ENCODE measurements at regions not wholly inside any gene's neighbourhood (a gene's known extent, or its start where the extent isn't known, plus 50 kb on each side); places are given as distances from the start of the nearest gene placed in this dataset.

DNA sequence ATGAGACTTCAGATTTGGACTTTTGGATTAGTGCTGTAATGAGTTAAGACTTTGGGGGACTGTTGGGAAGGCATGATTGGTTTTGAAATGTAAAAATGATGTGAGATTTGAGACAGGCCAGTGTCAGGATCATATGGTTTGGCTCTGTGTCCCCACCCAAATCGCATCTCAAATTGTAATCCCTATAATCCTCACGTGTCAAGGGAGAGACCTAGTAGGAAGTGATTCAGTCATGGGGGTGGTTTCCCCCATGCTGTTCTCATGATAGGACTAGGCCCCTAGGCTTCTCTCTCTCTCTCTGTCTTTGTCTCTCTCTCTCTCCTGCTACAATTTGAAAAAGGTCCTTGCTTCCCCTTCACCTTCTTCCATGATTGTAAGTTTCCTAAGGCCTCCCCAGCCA, 473.3 kb upstream of the CD180 start:
- Histone ChIP-seq H3K4ac (ENCODE audit: low read depth, low read length) (no peak overlapping the region), H2BK12ac (ENCODE audit: low read length) (no peak overlapping the region), H3K9ac (ENCODE audit: low read length) (no peak overlapping the region), H2BK120ac (ENCODE audit: insufficient read depth, low read length, poor library complexity) (no peak overlapping the region), H4K12ac (ENCODE audit: low read depth, low read length) (no peak overlapping the region), H3K18ac (ENCODE audit: low read length) (no peak overlapping the region), H3K4me1 (ENCODE audit: control insufficient read depth in 1 of 2, insufficient read depth in 2 of 2, low read length in 2 of 2) (no peaks in the 10 kb centered on the region), H3K79me1 (ENCODE audit: low read length) (no peaks in the 10 kb centered on the region), H2AK5ac (ENCODE audit: low read length) (no peak overlapping the region), H3K14ac (ENCODE audit: low read length) (no peak overlapping the region), H3K79me2 (ENCODE audit: control insufficient read depth, insufficient read depth, low read length, poor library complexity) (no peaks in the 10 kb centered on the region), H3K27me3 (ENCODE audit: insufficient read depth, low read length) (no peaks in the 10 kb centered on the region), H3K27ac (ENCODE audit: low read depth, low read length) (no peak overlapping the region), H3K4me3 (ENCODE audit: low read depth, low read length) (no peak overlapping the region), H3K23ac (ENCODE audit: low read length) (no peak overlapping the region), H4K8ac (ENCODE audit: low read depth, low read length) (no peak overlapping the region), H2BK5ac (ENCODE audit: low read depth, low read length, poor library complexity) (no peak overlapping the region), H4K91ac (ENCODE audit: low read depth, low read length) (no peak overlapping the region), H3K36me3 (ENCODE audit: control insufficient read depth in 1 of 2, insufficient read depth in 2 of 2, low read length in 2 of 2) (no peaks in the 10 kb centered on the region), H2AFZ (ENCODE audit: insufficient read depth, low read length, poor library complexity) (no peak overlapping the region), H3K9me3 (ENCODE audit: insufficient read depth, low read depth, low read length) (peaks cover 7% of the 10 kb centered on the region), H3K4me2 (ENCODE audit: low read length) (no peak overlapping the region)
- DNase-seq = no peak
- WGBS (ENCODE audit: extremely low coverage, insufficient coverage, insufficient read length) = no CpG with 5 or more reads among the region's 2 CpGs

GRCh38 chr5:67660149-67660548, 463.6 kb upstream of the CD180 start:
- WGBS (ENCODE audit: extremely low coverage, insufficient coverage, insufficient read length) = no CpG with 5 or more reads among the region's 3 CpGs
- H3K36me3 ChIP-seq (ENCODE audit: control insufficient read depth in 1 of 2, insufficient read depth in 2 of 2, low read length in 2 of 2) = no peaks in the 10 kb centered on the region

DNA sequence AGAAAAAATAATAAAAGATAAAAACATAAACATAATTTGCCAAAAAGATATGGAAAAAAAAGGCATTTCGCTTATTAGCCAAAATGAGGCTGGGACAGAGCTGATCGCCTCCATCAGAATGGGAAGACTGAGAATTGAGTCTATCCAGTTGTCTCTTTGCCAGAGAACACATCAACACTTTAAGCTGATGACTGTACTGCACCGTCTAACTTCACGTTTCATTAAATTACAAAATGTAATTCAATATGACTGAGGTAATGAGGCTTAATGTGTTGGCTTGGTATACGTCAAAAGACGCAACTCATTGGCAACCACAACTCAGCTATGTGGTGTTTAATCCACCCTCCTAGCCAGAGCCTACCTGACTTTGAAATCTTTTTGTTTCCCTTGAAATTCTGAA, 462.7 kb upstream of the CD180 start:
- no peak overlapping the region for H3K18ac ChIP-seq (ENCODE audit: low read length)
- no peak overlapping the region for H4K91ac ChIP-seq (ENCODE audit: low read depth, low read length)
- no peaks in the 10 kb centered on the region for H3K79me1 ChIP-seq (ENCODE audit: low read length)
- H3K9ac ChIP-seq (ENCODE audit: low read length) = no peak overlapping the region
- WGBS (ENCODE audit: extremely low coverage, insufficient coverage, insufficient read length) = no CpG with 5 or more reads among the region's 6 CpGs
- H3K4me3 ChIP-seq (ENCODE audit: low read depth, low read length) = no peak overlapping the region
- H4K8ac ChIP-seq (ENCODE audit: low read depth, low read length) = no peak overlapping the region
- H3K79me2 ChIP-seq (ENCODE audit: control insufficient read depth, insufficient read depth, low read length, poor library complexity) = no peaks in the 10 kb centered on the region
- DNase-seq = no peak
- no peak overlapping the region for H3K27ac ChIP-seq (ENCODE audit: low read depth, low read length)
- H2BK12ac ChIP-seq (ENCODE audit: low read length) = no peak overlapping the region
- H3K14ac ChIP-seq (ENCODE audit: low read length) = no peak overlapping the region
- H2BK120ac ChIP-seq (ENCODE audit: insufficient read depth, low read length, poor library complexity) = no peak overlapping the region
- H3K27me3 ChIP-seq (ENCODE audit: insufficient read depth, low read length) = no peaks in the 10 kb centered on the region
- H3K4me2 ChIP-seq (ENCODE audit: low read length) = no peak overlapping the region
- no peak overlapping the region for H3K4ac ChIP-seq (ENCODE audit: low read depth, low read length)
- H2BK5ac ChIP-seq (ENCODE audit: low read depth, low read length, poor library complexity) = no peak overlapping the region
- no peak overlapping the region for H3K23ac ChIP-seq (ENCODE audit: low read length)
- no peak overlapping the region for H2AFZ ChIP-seq (ENCODE audit: insufficient read depth, low read length, poor library complexity)
- no peak overlapping the region for H2AK5ac ChIP-seq (ENCODE audit: low read length)
- H4K12ac ChIP-seq (ENCODE audit: low read depth, low read length) = no peak overlapping the region
- no peaks in the 10 kb centered on the region for H3K36me3 ChIP-seq (ENCODE audit: control insufficient read depth in 1 of 2, insufficient read depth in 2 of 2, low read length in 2 of 2)
- H3K9me3 ChIP-seq (ENCODE audit: insufficient read depth, low read depth, low read length) = no peaks in the 10 kb centered on the region
- H3K4me1 ChIP-seq (ENCODE audit: control insufficient read depth in 1 of 2, insufficient read depth in 2 of 2, low read length in 2 of 2) = no peaks in the 10 kb centered on the region

More at GRCh38 chr5:67660149-67660548, 463.6 kb upstream of the CD180 start:
- H4K8ac ChIP-seq (ENCODE audit: low read depth, low read length) = no peak overlapping the region
- H3K27ac ChIP-seq (ENCODE audit: low read depth, low read length) = no peak overlapping the region
- no peak overlapping the region for H3K14ac ChIP-seq (ENCODE audit: low read length)
- H2BK12ac ChIP-seq (ENCODE audit: low read length) = no peak overlapping the region
- no peak for DNase-seq
- no peak overlapping the region for H3K23ac ChIP-seq (ENCODE audit: low read length)
- H2BK120ac ChIP-seq (ENCODE audit: insufficient read depth, low read length, poor library complexity) = no peak overlapping the region
- H3K4ac ChIP-seq (ENCODE audit: low read depth, low read length) = no peak overlapping the region
- no peak overlapping the region for H3K4me2 ChIP-seq (ENCODE audit: low read length)
- H3K9me3 ChIP-seq (ENCODE audit: insufficient read depth, low read depth, low read length) = no peaks in the 10 kb centered on the region
- H3K27me3 ChIP-seq (ENCODE audit: insufficient read depth, low read length) = no peaks in the 10 kb centered on the region
- no peaks in the 10 kb centered on the region for H3K79me2 ChIP-seq (ENCODE audit: control insufficient read depth, insufficient read depth, low read length, poor library complexity)
- no peak overlapping the region for H4K12ac ChIP-seq (ENCODE audit: low read depth, low read length)
- H3K4me3 ChIP-seq (ENCODE audit: low read depth, low read length) = no peak overlapping the region
- no peak overlapping the region for H3K9ac ChIP-seq (ENCODE audit: low read length)
- H2BK5ac ChIP-seq (ENCODE audit: low read depth, low read length, poor library complexity) = no peak overlapping the region
- H3K4me1 ChIP-seq (ENCODE audit: control insufficient read depth in 1 of 2, insufficient read depth in 2 of 2, low read length in 2 of 2) = no peaks in the 10 kb centered on the region
- H3K79me1 ChIP-seq (ENCODE audit: low read length) = no peaks in the 10 kb centered on the region
- H2AK5ac ChIP-seq (ENCODE audit: low read length) = no peak overlapping the region
- no peak overlapping the region for H3K18ac ChIP-seq (ENCODE audit: low read length)
- no peak overlapping the region for H2AFZ ChIP-seq (ENCODE audit: insufficient read depth, low read length, poor library complexity)
- no peak overlapping the region for H4K91ac ChIP-seq (ENCODE audit: low read depth, low read length)

- Histone ChIP-seq H3K4me1 (ENCODE audit: control insufficient read depth in 1 of 2, insufficient read depth in 2 of 2, low read length in 2 of 2) (no peaks in the 10 kb centered on the region), H3K27ac (ENCODE audit: low read depth, low read length) (no peak overlapping the region), H3K9me3 (ENCODE audit: insufficient read depth, low read depth, low read length) (no peaks in the 10 kb centered on the region), H3K18ac (ENCODE audit: low read length) (no peak overlapping the region), H3K4me3 (ENCODE audit: low read depth, low read length) (no peak overlapping the region), H3K4me2 (ENCODE audit: low read length) (no peak overlapping the region), H3K27me3 (ENCODE audit: insufficient read depth, low read length) (no peaks in the 10 kb centered on the region), H2BK120ac (ENCODE audit: insufficient read depth, low read length, poor library complexity) (no peak overlapping the region), H3K23ac (ENCODE audit: low read length) (no peak overlapping the region), H3K36me3 (ENCODE audit: control insufficient read depth in 1 of 2, insufficient read depth in 2 of 2, low read length in 2 of 2) (no peaks in the 10 kb centered on the region), H2AK5ac (ENCODE audit: low read length) (no peak overlapping the region), H3K14ac (ENCODE audit: low read length) (no peak overlapping the region), H2AFZ (ENCODE audit: insufficient read depth, low read length, poor library complexity) (no peak overlapping the region), H4K12ac (ENCODE audit: low read depth, low read length) (no peak overlapping the region), H2BK12ac (ENCODE audit: low read length) (no peak overlapping the region), H3K79me1 (ENCODE audit: low read length) (no peaks in the 10 kb centered on the region), H3K79me2 (ENCODE audit: control insufficient read depth, insufficient read depth, low read length, poor library complexity) (no peaks in the 10 kb centered on the region), H3K4ac (ENCODE audit: low read depth, low read length) (no peak overlapping the region), H4K8ac (ENCODE audit: low read depth, low read length) (no peak overlapping the region), H2BK5ac (ENCODE audit: low read depth, low read length, poor library complexity) (no peak overlapping the region), H4K91ac (ENCODE audit: low read depth, low read length) (no peak overlapping the region), H3K9ac (ENCODE audit: low read length) (no peak overlapping the region)
- no CpG with 5 or more reads among the region's 5 CpGs for WGBS (ENCODE audit: extremely low coverage, insufficient coverage, insufficient read length)
- no peak for DNase-seq
Observed at GRCh38 chr5:67657055-67657454, 460.5 kb upstream of the CD180 start.
